Right lobe of liver (tissue), 4 donors: ENCODE measurements at regions not wholly inside any gene's neighbourhood (a gene's known extent, or its start where the extent isn't known, plus 50 kb on each side); places are given as distances from the start of the nearest gene placed in this dataset.

Experiments
- POLR2A ChIP-seq: fragments of 450-650 bp; IDR thresholded peaks from one replicate; pipeline ENCODE4 v1.6.1; 2017; ENCODE audit warnings: antibody characterized with exemption, mild to moderate bottlenecking
- TF ChIP-seq, protein P1 (sequence below), 4 donors: fragments of 200-600 bp in 3 of 4; fragments of 450-650 bp in 1 of 4; IDR thresholded peaks; one replicate each; pipeline versions ENCODE4 v1.5.1 to v1.8.0; 2016 to 2022; ENCODE audit warnings: antibody characterized with exemption in 4 of 4, mild to moderate bottlenecking in 2 of 4
- donor health status: DM: no; HTN: no; CAD: no.
- donor health status: DM: no; HTN: no; CAD: no.
- donor health status: DM: no; HTN: yes; CAD: no.

DNA sequence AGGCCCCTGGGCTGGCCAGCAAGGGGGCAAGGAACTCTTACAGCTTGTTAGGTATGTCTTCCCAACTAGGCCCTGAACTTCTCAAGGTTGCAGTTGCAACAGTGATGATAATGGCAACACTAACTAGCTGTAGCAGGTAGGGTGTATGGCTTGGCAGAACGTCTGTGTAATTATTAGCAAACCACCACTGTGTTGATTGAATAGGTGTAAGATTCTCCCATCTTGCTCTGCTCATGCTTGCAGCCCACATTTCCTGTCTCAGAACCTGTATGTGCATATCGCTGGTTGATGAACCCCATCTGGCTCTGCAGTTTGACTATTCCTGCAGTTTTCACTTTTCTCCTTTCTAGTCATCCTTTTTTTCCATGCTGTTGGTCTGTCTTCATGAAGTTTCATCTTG, 178.8 kb downstream of the KATNAL1 start:
- no peak for TF ChIP-seq POLR2A
- TF ChIP-seq, protein P1, sequence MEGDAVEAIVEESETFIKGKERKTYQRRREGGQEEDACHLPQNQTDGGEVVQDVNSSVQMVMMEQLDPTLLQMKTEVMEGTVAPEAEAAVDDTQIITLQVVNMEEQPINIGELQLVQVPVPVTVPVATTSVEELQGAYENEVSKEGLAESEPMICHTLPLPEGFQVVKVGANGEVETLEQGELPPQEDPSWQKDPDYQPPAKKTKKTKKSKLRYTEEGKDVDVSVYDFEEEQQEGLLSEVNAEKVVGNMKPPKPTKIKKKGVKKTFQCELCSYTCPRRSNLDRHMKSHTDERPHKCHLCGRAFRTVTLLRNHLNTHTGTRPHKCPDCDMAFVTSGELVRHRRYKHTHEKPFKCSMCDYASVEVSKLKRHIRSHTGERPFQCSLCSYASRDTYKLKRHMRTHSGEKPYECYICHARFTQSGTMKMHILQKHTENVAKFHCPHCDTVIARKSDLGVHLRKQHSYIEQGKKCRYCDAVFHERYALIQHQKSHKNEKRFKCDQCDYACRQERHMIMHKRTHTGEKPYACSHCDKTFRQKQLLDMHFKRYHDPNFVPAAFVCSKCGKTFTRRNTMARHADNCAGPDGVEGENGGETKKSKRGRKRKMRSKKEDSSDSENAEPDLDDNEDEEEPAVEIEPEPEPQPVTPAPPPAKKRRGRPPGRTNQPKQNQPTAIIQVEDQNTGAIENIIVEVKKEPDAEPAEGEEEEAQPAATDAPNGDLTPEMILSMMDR (IDR thresholded peaks at IDR 0.05), result no peak
